Stimulated activated CD8-positive, alpha-beta memory T cell treated with anti-CD3 and anti-CD28 coated beads, Interleukin-4, amount 100 ng/mL, for 1 hour (primary cell): ENCODE measurements at regions not wholly inside any gene's neighbourhood (a gene's known extent, or its start where the extent isn't known, plus 50 kb on each side); places are given as distances from the start of the nearest gene placed in this dataset.

ENCODE experiments used
- DNase-seq, 2 donors: peaks; one replicate each; pipeline ENCODE4 v3.0.0-alpha.2; 2020; ENCODE audit warnings: low read depth in 2 of 2, low spot score in 1 of 2

- no peak for DNase-seq
Measured at GRCh38 chr9:81268048-81268447, 421.3 kb downstream of the TLE1 start.

GRCh38 chr9:81266674-81267073, 422.7 kb downstream of the TLE1 start:
- no peak for DNase-seq

- no peak for DNase-seq
Measured at GRCh38 chr9:81266086-81266485, 423.3 kb downstream of the TLE1 start.

GRCh38 chr9:81264516-81264915, 424.8 kb downstream of the TLE1 start:
- no peak for DNase-seq

GRCh38 chr9:81259896-81260295, 429.5 kb downstream of the TLE1 start:
- no peak for DNase-seq

GRCh38 chr9:81256368-81256767, 433.0 kb downstream of the TLE1 start:
- no peak for DNase-seq

- DNase-seq: no peak
Measured at GRCh38 chr9:81250606-81251005, 438.7 kb downstream of the TLE1 start.

- DNase-seq: no peak
Measured at GRCh38 chr9:81250041-81250440, 439.3 kb downstream of the TLE1 start.

- no peak for DNase-seq
Measured at GRCh38 chr9:81245254-81245956, 443.9 kb downstream of the TLE1 start.

- DNase-seq: no peak
Measured at GRCh38 chr9:81244631-81245030, 444.7 kb downstream of the TLE1 start.

GRCh38 chr9:81242866-81243265, 446.5 kb downstream of the TLE1 start:
- DNase-seq: no peak

GRCh38 chr9:81239388-81239787, 450.0 kb downstream of the TLE1 start:
- DNase-seq: no peak

GRCh38 chr9:81237565-81238231, 451.6 kb downstream of the TLE1 start:
- DNase-seq: no peak

GRCh38 chr9:81234924-81235610, 454.3 kb downstream of the TLE1 start:
- no peak for DNase-seq

GRCh38 chr9:81231011-81231410, 458.3 kb downstream of the TLE1 start:
- no peak for DNase-seq

- DNase-seq: no peak
Measured at GRCh38 chr9:81227507-81228245, 461.7 kb downstream of the TLE1 start.

GRCh38 chr9:81225596-81225995, 463.8 kb downstream of the TLE1 start:
- no peak for DNase-seq

- no peak for DNase-seq
Measured at GRCh38 chr9:81224166-81225081, 464.9 kb downstream of the TLE1 start.

- DNase-seq: no peak
Measured at GRCh38 chr9:81214975-81215374, 474.4 kb downstream of the TLE1 start.

- DNase-seq: no peak
Measured at GRCh38 chr9:81213456-81213855, 475.9 kb downstream of the TLE1 start.

GRCh38 chr9:81211741-81212140, 477.6 kb downstream of the TLE1 start:
- DNase-seq: no peak
